NB4 (cell line): ENCODE measurements at regions not wholly inside any gene's neighbourhood (a gene's known extent, or its start where the extent isn't known, plus 50 kb on each side); places are given as distances from the start of the nearest gene placed in this dataset.

Source experiments
- CTCF ChIP-seq: IDR thresholded peaks from one replicate; pipeline ENCODE4 v1.5.1; 2012; ENCODE audit warnings: low read depth, low read length
- MYC ChIP-seq: IDR thresholded peaks from 2 replicates; pipeline ENCODE4 v1.6.1; 2011; ENCODE audit warnings: low read depth, low read length
- POLR2A ChIP-seq: IDR thresholded peaks from 2 replicates; pipeline ENCODE4 v1.6.1; 2011; ENCODE audit warnings: mild to moderate bottlenecking; ENCODE audit not compliant: insufficient read length; ENCODE audit errors: extremely low read depth

- TF ChIP-seq CTCF: no peak
- TF ChIP-seq POLR2A: no peak
- no peak for TF ChIP-seq MYC
Observed at GRCh38 chr10:44012921-44013320, 364.2 kb upstream of the ZNF32 start.
